ENCODE measurements at regions not wholly inside any gene's neighbourhood (a gene's known extent, or its start where the extent isn't known, plus 50 kb on each side); places are given as distances from the start of the nearest gene placed in this dataset.

- TF ChIP-seq EZH2phosphoT487 (IDR thresholded peaks at IDR 0.05; ENCODE audit: borderline replicate concordance): no peak
- TF ChIP-seq JUND (IDR thresholded peaks at IDR 0.05): no peak
These were observed 301.8 kb upstream of the DUSP10 start for GRCh38 chr1:222043444-222044292.

All from HCT116 (cell line).